Activated CD8-positive, alpha-beta memory T cell treated with anti-CD3 and anti-CD28 coated beads, Interleukin-2, amount 10 ng/mL, durations not matched to agents 7 days and 5 days (primary cell): ENCODE measurements at regions not wholly inside any gene's neighbourhood (a gene's known extent, or its start where the extent isn't known, plus 50 kb on each side); places are given as distances from the start of the nearest gene placed in this dataset.
"Not testable (repeated sequence)": the region's sequence is repeated elsewhere in the genome, so short reads cannot be mapped to it uniquely, and the experiment has no call there.

ENCODE experiments used
- ATAC-seq: fragments of 150-1000 bp; cut with Tn5 transposase; one replicate; pipeline ENCODE4 v1.10.0; 2021; ENCODE audit warnings: moderate library complexity
- CTCF ChIA-PET: fragments of 350-600 bp; sonication (Branson Sonifier 250); formaldehyde crosslinking; loops from one replicate; lab custom pipeline; 2021; ENCODE audit warnings: antibody characterized with exemption; lab: Charles Lee
- DNase-seq: peaks from one replicate; pipeline ENCODE4 v3.0.0-alpha.2; 2020
- H3K27ac Mint-ChIP-seq: one replicate; pipeline ENCODE4 v1.8.0; 2021; ENCODE audit warnings: mild to moderate bottlenecking, mixed read lengths
- H3K27me3 Mint-ChIP-seq: one replicate; pipeline ENCODE4 v1.8.0; 2021; ENCODE audit warnings: mixed read lengths
- H3K36me3 Mint-ChIP-seq: one replicate; pipeline ENCODE4 v1.8.0; 2021; ENCODE audit warnings: mild to moderate bottlenecking, mixed read lengths
- H3K4me1 Mint-ChIP-seq: one replicate; pipeline ENCODE4 v1.8.0; 2021; ENCODE audit warnings: mixed read lengths
- H3K4me3 Mint-ChIP-seq: one replicate; pipeline ENCODE4 v1.8.0; 2021; ENCODE audit warnings: mild to moderate bottlenecking, moderate library complexity, mixed read lengths
- H3K9me3 Mint-ChIP-seq: one replicate; pipeline ENCODE4 v1.8.0; 2022; ENCODE audit warnings: low read depth, mixed read lengths

DNA sequence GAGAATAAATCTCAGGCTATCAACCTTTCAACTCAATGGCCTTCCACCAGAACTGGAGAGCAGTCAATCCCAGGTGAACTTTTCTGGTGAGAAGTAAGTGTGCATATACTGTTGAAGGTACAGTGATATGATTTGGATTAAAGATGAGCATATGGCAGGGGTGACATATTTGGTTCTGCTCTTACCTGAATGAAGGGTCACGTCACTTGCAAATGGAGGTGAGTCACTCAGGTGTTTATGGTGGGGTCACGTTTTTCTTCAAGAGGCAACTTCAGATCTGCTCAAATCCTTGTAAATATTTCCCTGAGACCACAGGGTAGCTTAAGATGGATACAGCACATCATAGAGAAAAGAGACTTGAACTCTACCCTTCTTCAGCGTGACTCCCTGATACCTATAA, 143.2 kb downstream of the BRMS1L start:
- Mint-ChIP-seq H3K9me3 (no peaks in the 10 kb centered on the region), H3K27ac (no peak overlapping the region), H3K4me3 (no peak overlapping the region), H3K4me1 (no peaks in the 10 kb centered on the region), H3K36me3 (no peaks in the 10 kb centered on the region), H3K27me3 (peaks cover 18% of the 10 kb centered on the region)
- no peak for DNase-seq
- CTCF ChIA-PET: no interaction called here
- no peak for ATAC-seq

DNA sequence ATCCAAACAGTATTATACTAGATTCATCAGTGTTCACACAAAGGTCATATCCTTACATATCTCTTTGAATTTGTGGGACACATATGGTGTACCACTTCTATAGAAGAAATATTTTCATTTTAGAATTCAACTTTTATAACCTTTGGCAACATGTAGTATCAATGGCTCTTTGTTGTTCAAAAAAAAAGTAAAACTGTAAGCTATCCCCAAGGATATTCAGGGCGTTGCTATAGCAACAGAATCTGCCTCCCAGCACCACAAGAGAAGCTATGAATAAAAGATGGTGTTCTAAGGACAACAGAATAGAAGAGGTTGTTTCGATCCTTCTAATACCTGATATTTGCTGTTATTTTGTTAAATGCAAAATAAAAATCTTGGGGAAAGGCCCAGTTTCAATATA, 139.3 kb downstream of the BRMS1L start:
- CTCF ChIA-PET: interaction anchor here (1.0 to 2.8 kb wide), 3 partner anchors 10 to 104 kb away, joined by 3 to 10 read pairs (median 4); no protein-coding TSS in a partner anchor
- Mint-ChIP-seq H3K36me3 (no peaks in the 10 kb centered on the region), H3K27ac (no peak overlapping the region)

DNA sequence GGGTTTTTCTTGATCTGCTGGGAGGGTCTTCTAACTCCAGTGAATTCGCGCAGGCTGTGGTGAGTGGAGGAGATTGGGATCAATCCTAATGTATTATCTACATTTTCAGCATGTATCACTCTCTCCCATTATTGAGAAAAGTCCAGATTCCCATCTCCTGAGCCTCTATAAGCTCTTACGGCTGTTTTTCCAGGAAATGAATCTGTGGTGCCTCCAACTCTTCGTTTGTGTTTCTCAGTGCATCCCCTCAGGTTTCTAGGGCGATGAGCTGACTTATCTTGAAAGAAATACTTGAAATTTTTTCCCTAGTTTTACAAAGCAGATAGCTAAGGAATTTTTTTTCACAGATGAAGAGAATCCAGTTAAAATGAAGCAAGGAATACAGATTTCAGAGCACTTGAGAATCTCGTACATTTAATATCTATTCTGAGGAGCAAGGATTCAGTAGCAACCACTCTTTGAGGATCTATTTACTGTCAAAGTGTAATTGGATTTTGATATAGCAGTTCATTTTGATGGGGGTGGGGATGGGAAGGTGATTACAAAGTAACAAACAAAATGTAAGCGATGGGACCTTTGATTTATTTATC, 138.7 kb downstream of the BRMS1L start:
- no peak for ATAC-seq
- Mint-ChIP-seq H3K9me3 (no peaks in the 10 kb centered on the region), H3K27ac (no peak overlapping the region), H3K4me3 (no peak overlapping the region), H3K4me1 (no peaks in the 10 kb centered on the region), H3K27me3 (peaks cover 7% of the 10 kb centered on the region), H3K36me3 (no peaks in the 10 kb centered on the region)
- CTCF ChIA-PET: interaction anchor here (1.0 to 2.8 kb wide), 3 partner anchors 9 to 105 kb away, joined by 3 to 10 read pairs (median 4); no protein-coding TSS in a partner anchor
- DNase-seq: no peak

More for the DNA sequence above, 139.3 kb downstream of the BRMS1L start:
- H3K4me3 Mint-ChIP-seq: no peak overlapping the region
- H3K27me3 Mint-ChIP-seq: peaks cover 10% of the 10 kb centered on the region
- no peaks in the 10 kb centered on the region for H3K4me1 Mint-ChIP-seq
- ATAC-seq (no peak), DNase-seq (no peak)
- no peaks in the 10 kb centered on the region for H3K9me3 Mint-ChIP-seq

DNA sequence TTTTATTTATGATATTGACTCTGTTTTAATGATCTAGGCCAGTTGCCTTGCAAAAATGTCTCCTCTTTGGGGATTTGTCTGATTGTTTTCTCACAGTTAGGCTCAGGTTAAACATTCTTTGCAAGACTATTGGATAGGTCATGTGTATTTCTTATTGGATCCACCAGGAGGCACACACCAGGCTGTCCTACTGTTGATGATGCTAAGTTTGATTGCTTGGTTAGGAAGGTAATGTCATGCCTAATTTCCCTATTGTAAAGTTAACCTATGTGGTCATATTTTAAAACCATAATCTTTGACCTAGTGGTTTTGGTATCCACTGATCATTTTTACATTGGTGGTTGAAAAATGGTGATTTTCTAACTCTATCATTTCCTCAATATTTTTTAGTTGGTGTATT, 137.1 kb downstream of the BRMS1L start:
- H3K27ac Mint-ChIP-seq: no peak overlapping the region
- no peaks in the 10 kb centered on the region for H3K4me1 Mint-ChIP-seq
- DNase-seq (no peak), ATAC-seq (no peak)
- H3K9me3 Mint-ChIP-seq: no peaks in the 10 kb centered on the region
- H3K36me3 Mint-ChIP-seq: no peaks in the 10 kb centered on the region
- no peak overlapping the region for H3K4me3 Mint-ChIP-seq
- no peaks in the 10 kb centered on the region for H3K27me3 Mint-ChIP-seq
- CTCF ChIA-PET: no interaction called here

DNA sequence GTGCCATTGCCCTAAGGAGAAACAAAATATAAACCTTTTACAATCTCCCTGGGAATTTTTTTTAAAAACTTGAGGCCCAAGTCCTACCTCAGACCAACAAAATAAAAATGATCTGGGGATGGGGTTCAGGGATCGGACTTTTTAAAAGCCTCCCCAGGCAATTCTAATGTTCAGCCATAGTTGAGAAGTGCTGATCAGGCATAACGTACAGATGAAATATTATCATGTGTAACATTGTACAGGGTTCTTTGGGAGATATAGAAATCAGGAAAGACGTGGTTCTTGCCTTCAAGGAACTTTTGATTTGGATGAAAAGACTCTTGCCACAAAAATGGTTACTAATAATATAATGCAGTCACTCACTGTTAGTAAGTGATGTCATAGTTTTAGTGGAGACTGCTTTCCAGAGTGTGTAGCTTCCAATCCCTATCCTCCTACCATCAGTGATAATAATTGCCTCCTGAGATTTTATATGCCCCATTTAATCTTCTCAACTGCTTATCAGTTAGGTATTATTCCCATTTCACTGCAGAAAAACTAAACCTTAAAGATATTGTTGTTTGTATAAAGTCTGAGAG, 135.6 kb downstream of the BRMS1L start:
- no peaks in the 10 kb centered on the region for H3K9me3 Mint-ChIP-seq
- ATAC-seq (no peak), DNase-seq (no peak)
- H3K27me3 Mint-ChIP-seq: peaks cover 2% of the 10 kb centered on the region
- H3K4me1 Mint-ChIP-seq: no peaks in the 10 kb centered on the region
- no peak overlapping the region for H3K27ac Mint-ChIP-seq
- CTCF ChIA-PET: interaction anchor here (0.6 kb wide), 1 partner anchor 82 kb away, joined by 3 read pairs; no protein-coding TSS in a partner anchor
- H3K4me3 Mint-ChIP-seq: no peak overlapping the region
- no peaks in the 10 kb centered on the region for H3K36me3 Mint-ChIP-seq

DNA sequence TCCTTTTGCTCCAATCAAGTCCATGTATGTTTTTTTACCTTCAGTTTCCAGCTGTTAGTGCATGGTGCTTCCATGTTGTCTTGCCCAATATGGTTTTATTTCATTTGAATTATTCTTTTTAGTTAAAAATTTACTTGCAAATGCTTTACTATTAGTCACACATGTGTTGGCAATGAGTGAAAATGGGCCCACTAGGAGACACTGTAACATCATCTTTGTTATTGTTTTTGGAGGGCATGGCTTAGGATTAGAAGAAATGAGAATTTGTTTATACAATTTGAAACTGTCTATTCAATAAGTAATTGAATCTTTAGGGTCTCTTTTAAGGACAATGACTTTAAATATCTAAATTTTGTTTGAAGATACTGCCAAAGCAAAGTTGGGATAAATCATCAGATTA, 133.7 kb downstream of the BRMS1L start:
- Mint-ChIP-seq H3K27ac (no peak overlapping the region), H3K9me3 (no peaks in the 10 kb centered on the region), H3K4me3 (no peak overlapping the region), H3K36me3 (no peaks in the 10 kb centered on the region), H3K27me3 (peaks cover 2% of the 10 kb centered on the region), H3K4me1 (no peaks in the 10 kb centered on the region)
- ATAC-seq (no peak), DNase-seq (no peak)
- CTCF ChIA-PET: interaction anchor here (1.1 to 1.3 kb wide), 2 partner anchors 13 to 109 kb away, joined by 3 to 4 read pairs; no protein-coding TSS in a partner anchor

DNA sequence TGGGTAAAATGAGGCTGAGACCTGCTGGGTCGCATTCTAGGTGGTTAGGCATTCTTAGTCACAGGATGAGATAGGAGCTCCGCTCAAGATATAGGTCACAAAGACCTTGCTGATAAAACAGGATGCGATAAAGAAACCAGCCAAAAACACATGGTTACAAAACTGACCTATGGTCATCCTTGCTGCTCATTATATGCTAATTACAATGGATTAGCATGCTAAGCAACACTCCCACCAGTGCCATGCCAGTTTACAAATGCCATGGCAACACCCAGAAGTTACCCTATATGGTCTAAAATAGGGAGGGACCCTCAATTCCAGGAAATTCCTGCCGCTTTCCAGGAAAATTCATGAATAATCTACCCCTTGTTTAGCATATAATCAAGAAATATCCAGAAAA, 132.4 kb downstream of the BRMS1L start:
- Mint-ChIP-seq H3K36me3 (no peaks in the 10 kb centered on the region), H3K27ac (no peak overlapping the region), H3K9me3 (no peaks in the 10 kb centered on the region), H3K4me1 (no peaks in the 10 kb centered on the region), H3K4me3 (no peak overlapping the region), H3K27me3 (peaks cover 2% of the 10 kb centered on the region)
- ATAC-seq (no peak), DNase-seq (no peak)
- CTCF ChIA-PET: interaction anchor here (1.9 kb wide), 1 partner anchor 111 kb away, joined by 6 read pairs; no protein-coding TSS in a partner anchor

DNA sequence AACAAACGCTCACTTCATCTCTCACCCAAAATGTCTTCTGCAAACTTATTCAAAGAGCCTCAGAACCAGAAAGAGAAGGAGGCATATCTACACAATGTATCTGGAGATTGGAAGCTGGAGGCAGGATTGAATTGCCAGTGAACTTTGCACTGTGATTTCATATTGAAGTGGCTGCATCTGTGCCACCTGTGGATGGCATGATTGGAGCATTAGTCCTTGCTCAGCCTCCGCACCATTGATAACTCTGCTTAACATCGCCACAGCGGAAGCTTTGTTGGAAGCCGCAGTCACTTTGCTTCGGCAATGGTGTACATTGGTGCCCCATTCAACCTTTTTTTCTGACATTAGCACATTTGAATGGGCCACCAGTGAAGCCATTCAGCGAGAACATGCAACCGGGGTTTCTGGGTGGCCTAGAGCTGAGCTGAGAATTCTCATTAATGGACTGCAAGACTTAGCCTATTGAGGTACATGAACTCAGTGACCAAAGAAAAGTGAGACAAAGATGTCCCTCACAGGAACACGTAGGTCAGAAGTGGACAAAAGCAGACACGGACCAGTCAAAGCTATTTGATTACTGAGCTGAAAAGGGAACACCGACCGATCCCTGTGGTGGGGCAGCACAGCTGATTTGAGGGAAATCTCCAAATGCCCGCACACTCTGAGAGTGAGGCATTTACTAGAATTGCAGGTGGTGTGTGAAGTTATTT, 130.4 kb downstream of the BRMS1L start:
- Mint-ChIP-seq H3K4me1 (no peaks in the 10 kb centered on the region), H3K36me3 (no peaks in the 10 kb centered on the region), H3K9me3 (no peaks in the 10 kb centered on the region), H3K27me3 (peaks cover 10% of the 10 kb centered on the region), H3K27ac (no peak overlapping the region), H3K4me3 (no peak overlapping the region)
- DNase-seq (no peak), ATAC-seq (no peak)
- CTCF ChIA-PET: interaction anchor here (1.3 to 1.8 kb wide), 2 partner anchors 9 to 74 kb away, joined by 3 to 4 read pairs; no protein-coding TSS in a partner anchor

DNA sequence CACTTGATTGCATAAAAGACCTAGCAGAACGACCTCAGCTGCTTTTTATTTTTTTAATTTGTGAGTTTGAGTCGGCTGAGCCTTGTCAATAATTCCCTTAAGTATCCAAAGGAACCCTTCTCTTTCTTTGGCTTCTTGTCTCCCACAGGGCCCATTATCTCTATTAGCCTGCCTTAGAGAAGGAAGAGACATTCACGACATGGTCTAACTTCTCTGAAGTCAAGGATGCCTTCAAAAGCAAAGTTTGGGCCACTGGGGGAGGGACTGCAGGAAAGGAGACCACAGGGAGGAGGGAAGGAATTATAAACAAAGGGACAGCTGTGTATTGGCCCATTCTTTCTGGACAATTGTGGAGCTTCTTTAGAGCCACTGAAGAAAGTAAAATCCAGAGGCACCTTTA, 126.4 kb downstream of the BRMS1L start:
- H3K4me3 Mint-ChIP-seq: no peak overlapping the region
- no peaks in the 10 kb centered on the region for H3K36me3 Mint-ChIP-seq
- H3K9me3 Mint-ChIP-seq: no peaks in the 10 kb centered on the region
- DNase-seq: no peak
- H3K27ac Mint-ChIP-seq: no peak overlapping the region
- no peaks in the 10 kb centered on the region for H3K4me1 Mint-ChIP-seq
- H3K27me3 Mint-ChIP-seq: peaks cover 14% of the 10 kb centered on the region
- no peak for ATAC-seq
- CTCF ChIA-PET: interaction anchor here (1.1 kb wide), 1 partner anchor 12 kb away, joined by 3 read pairs; no protein-coding TSS in a partner anchor

DNA sequence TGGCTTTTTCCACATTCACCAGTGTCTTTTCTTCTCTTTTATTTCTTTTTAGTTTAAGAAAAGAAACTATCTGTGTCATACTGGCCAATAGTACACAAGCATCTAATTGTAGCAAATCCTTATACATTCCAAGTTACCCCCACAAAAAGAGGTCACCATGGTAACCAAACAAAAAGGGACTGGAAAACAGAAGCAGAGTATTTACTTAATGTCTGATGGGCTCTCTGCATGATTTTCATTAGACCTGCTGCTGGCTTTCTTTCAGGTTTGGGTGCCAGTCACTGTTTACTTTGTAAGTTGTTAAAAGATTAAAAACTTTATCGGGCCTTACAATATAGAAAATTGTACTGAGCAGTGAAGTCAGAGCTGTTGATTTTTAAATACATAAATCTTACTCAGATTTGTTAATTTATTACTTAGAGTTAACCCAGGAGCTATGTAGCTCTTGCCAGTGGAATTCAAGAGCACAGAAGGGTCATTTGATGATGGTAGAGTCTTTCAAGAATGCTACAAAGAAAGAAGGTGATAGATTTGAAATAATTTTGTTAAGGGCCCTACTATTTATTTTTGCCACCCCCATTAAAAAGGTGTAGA, 123.9 kb downstream of the BRMS1L start:
- Mint-ChIP-seq H3K27me3 (peaks cover 14% of the 10 kb centered on the region), H3K4me1 (no peaks in the 10 kb centered on the region), H3K9me3 (no peaks in the 10 kb centered on the region), H3K36me3 (no peaks in the 10 kb centered on the region), H3K4me3 (no peak overlapping the region), H3K27ac (no peak overlapping the region)
- no peak for ATAC-seq
- CTCF ChIA-PET: interaction anchor here (1.5 kb wide), 1 partner anchor 68 kb away, joined by 4 read pairs; no protein-coding TSS in a partner anchor
- DNase-seq: no peak

DNA sequence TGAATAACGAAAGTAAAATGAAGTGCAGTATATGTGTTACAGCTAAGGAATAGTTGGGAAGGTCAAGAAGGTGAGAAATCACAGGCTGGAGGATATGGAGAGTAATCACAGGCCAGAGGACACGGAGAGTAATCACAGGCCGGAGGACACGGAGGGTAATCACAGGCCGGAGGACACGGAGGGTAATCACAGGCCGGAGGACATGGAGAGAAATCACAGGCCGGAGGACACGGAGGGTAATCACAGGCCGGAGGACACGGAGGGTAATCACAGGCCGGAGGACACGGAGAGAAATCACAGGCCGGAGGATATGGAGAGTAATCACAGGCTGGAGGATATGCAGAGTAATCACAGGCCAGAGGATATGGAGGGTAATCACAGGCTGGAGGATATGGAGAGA, 121.8 kb downstream of the BRMS1L start:
- DNase-seq, CTCF ChIA-PET, H3K27ac Mint-ChIP-seq: not testable (repeated sequence)

DNA sequence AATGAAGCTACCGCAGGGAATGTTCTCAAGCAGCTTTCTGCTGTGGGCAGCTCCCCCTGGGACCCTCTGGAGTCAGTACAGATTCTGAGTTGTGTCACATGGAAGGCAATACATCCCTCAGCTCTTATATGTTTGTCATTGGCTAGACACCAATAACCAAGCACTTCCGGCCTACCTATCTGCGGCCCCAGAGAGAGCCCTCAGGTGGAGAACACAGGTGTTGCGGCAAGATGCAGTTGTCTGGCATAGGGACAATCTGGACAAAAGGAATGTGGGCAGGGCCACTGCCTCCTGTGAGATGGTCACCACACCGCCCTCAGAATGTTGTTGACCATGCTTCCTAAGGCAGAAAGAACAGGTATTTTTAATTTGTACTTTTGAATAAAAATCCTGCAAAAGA, 118.7 kb downstream of the BRMS1L start:
- DNase-seq (peak; percentile 52), ATAC-seq (no peak)
- no peak overlapping the region for H3K27ac Mint-ChIP-seq
- no peaks in the 10 kb centered on the region for H3K9me3 Mint-ChIP-seq
- H3K4me3 Mint-ChIP-seq: no peak overlapping the region
- no peaks in the 10 kb centered on the region for H3K27me3 Mint-ChIP-seq
- CTCF ChIA-PET: interaction anchor here (0.5 to 1.8 kb wide), 3 partner anchors 10 to 1657 kb away, joined by 3 to 10 read pairs (median 3); no protein-coding TSS in a partner anchor
- H3K4me1 Mint-ChIP-seq: peaks cover 9% of the 10 kb centered on the region
- H3K36me3 Mint-ChIP-seq: no peaks in the 10 kb centered on the region

More for the DNA sequence above, 121.8 kb downstream of the BRMS1L start:
- H3K4me3 Mint-ChIP-seq, ATAC-seq, H3K36me3 Mint-ChIP-seq, H3K4me1 Mint-ChIP-seq, H3K9me3 Mint-ChIP-seq: not testable (repeated sequence)
- peaks cover 14% of the 10 kb centered on the region for H3K27me3 Mint-ChIP-seq

DNA sequence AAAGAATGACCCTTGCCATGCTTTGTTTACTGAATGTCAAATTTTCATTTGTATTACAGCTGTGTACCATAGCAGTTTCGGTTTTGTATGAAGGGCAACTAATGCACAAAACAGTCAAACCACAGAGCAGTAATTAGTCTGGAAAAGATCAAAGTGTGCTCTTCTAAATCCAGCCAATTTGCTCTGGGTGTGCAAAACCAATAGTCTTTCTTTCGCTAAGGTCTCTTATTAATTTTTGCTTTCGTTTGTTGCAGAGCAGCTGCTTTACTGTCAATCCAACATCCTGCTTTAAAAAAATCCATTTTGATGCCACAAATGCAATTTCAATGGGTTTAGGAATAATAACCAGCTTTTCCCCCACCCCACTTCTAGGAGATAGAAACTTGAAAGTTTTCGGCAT, 114.2 kb downstream of the BRMS1L start:
- Mint-ChIP-seq H3K27me3 (peaks cover 15% of the 10 kb centered on the region), H3K9me3 (no peaks in the 10 kb centered on the region), H3K4me3 (peak overlapping the region; percentile 45), H3K27ac (peak overlapping the region; percentile 32), H3K4me1 (peaks cover 14% of the 10 kb centered on the region), H3K36me3 (peaks cover 2% of the 10 kb centered on the region)
- CTCF ChIA-PET: interaction anchor here (0.7 to 1.3 kb wide), 2 partner anchors 12 to 57 kb away, joined by 3 read pairs; no protein-coding TSS in a partner anchor
- DNase-seq (no peak), ATAC-seq (peak; percentile 58)
